ENCODE measurements at regions not wholly inside any gene's neighbourhood (a gene's known extent, or its start where the extent isn't known, plus 50 kb on each side); places are given as distances from the start of the nearest gene placed in this dataset.

DNA sequence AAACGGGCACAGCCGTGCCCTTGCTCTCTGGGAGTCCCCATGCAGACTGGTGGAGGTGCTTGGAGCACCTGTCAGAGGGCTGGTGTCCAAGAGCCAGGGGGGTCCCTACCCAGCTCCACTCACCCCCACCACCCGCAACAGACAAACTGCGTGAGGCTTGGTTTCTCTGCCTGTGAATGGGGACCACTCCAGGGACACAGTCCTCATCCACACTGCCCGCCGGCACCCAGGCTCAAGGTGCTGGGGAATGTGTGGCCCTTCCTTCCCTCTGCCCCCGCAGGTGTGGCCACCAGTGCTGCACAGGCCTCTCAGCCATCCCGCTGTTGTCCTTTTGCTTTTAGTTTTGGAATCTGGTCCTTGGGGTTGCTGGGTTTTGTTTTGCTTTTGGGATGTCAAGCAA is 136.5 kb upstream of the ZNF236 start:
- H3K9ac ChIP-seq (ENCODE audit: low read depth, low read length) = no peak overlapping the region
- H3K79me2 ChIP-seq (ENCODE audit: insufficient read depth, low read length) = no peaks in the 10 kb centered on the region
- H3K27ac ChIP-seq (ENCODE audit: low read length) = no peak overlapping the region
- H3K36me3 ChIP-seq (ENCODE audit: insufficient read depth, low read length) = no peaks in the 10 kb centered on the region
- no peak overlapping the region for H2AFZ ChIP-seq (ENCODE audit: low read depth, low read length)
- DNase-seq = no peak
- H3K4me2 ChIP-seq (ENCODE audit: insufficient read depth, low read length) = no peak overlapping the region
- no peak overlapping the region for H3K4me3 ChIP-seq (ENCODE audit: low read depth in 1 of 2, low read length in 2 of 2)
- no peaks in the 10 kb centered on the region for H3K9me3 ChIP-seq (ENCODE audit: insufficient read depth, low read length, severe bottlenecking)
- H3K4me1 ChIP-seq (ENCODE audit: insufficient read depth, low read length) = no peaks in the 10 kb centered on the region; the same call in 1 of the 2 replicates
- ATAC-seq (ENCODE audit: insufficient read depth, low read depth) = no peak
- peaks cover 4% of the 10 kb centered on the region for H3K27me3 ChIP-seq (ENCODE audit: insufficient read depth, low read length, poor library complexity)
- TF ChIP-seq EZH2 (IDR thresholded peaks at IDR 0.05; ENCODE audit: borderline replicate concordance, low read depth, low read length, severe bottlenecking) (no peak), CTCF (IDR thresholded peaks at IDR 0.05; ENCODE audit: borderline replicate concordance, extremely low read depth, low read length, poor library complexity, severe bottlenecking) (no peak)
- H4K20me1 ChIP-seq (ENCODE audit: insufficient read depth, low read length) = no peaks in the 10 kb centered on the region

DNA sequence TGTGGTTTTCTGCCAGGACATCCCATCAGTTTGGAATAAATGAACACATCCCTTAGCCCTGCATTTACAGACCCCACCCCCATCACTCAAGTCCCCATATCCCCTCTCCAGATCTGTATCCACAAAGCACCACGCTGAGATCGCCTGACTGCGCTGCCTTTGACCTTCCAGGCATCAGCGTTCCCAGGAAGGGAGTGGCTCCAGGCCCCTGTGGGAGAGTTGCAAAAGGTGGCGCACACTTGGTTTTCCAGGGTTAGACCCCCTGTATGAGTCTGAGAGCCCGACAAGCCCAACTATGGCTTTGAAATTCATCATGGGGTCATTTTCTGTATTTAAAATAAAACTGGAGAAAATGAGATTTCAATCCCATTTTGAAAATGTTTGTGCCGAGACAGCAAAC is 137.0 kb upstream of the ZNF236 start:
- Histone ChIP-seq H3K4me2 (ENCODE audit: insufficient read depth, low read length) (no peak overlapping the region), H3K36me3 (ENCODE audit: insufficient read depth, low read length) (no peaks in the 10 kb centered on the region), H3K9ac (ENCODE audit: low read depth, low read length) (no peak overlapping the region), H3K27ac (ENCODE audit: low read length) (no peak overlapping the region), H4K20me1 (ENCODE audit: insufficient read depth, low read length) (no peaks in the 10 kb centered on the region), H3K4me1 (ENCODE audit: insufficient read depth, low read length) (no peaks in the 10 kb centered on the region; the same call in 1 of the 2 replicates), H3K4me3 (ENCODE audit: low read depth in 1 of 2, low read length in 2 of 2) (no peak overlapping the region), H3K9me3 (ENCODE audit: insufficient read depth, low read length, severe bottlenecking) (no peaks in the 10 kb centered on the region), H2AFZ (ENCODE audit: low read depth, low read length) (no peak overlapping the region), H3K27me3 (ENCODE audit: insufficient read depth, low read length, poor library complexity) (peaks cover 4% of the 10 kb centered on the region), H3K79me2 (ENCODE audit: insufficient read depth, low read length) (no peaks in the 10 kb centered on the region)
- TF ChIP-seq CTCF (IDR thresholded peaks at IDR 0.05; ENCODE audit: borderline replicate concordance, extremely low read depth, low read length, poor library complexity, severe bottlenecking) = no peak
- no peak for TF ChIP-seq EZH2 (IDR thresholded peaks at IDR 0.05; ENCODE audit: borderline replicate concordance, low read depth, low read length, severe bottlenecking)
- DNase-seq = no peak
- no peak for ATAC-seq (ENCODE audit: insufficient read depth, low read depth)

DNA sequence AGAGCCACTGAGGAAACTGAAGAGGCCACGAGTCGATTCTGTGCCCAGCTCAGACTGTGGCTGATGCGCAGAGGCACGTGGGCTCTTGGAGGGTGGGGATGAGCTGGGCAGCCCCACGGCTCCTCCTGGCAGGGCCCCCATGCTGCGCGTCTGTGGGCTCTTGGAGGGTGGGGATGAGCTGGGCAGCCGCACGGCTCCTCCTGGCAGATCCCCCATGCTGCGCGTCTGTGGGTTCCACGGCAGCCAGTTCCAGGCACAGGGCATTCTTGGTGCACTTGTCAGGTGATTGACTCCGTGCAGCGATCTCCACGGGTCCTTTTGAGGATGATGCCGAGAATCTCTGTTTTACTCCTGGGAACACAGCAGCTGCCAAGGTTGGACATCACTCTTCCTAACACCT is 138.1 kb upstream of the ZNF236 start:
- H3K4me1 ChIP-seq (ENCODE audit: insufficient read depth, low read length) = no peaks in the 10 kb centered on the region; the same call in 1 of the 2 replicates
- H3K4me3 ChIP-seq (ENCODE audit: low read depth in 1 of 2, low read length in 2 of 2) = no peak overlapping the region
- no peaks in the 10 kb centered on the region for H3K36me3 ChIP-seq (ENCODE audit: insufficient read depth, low read length)
- no peaks in the 10 kb centered on the region for H4K20me1 ChIP-seq (ENCODE audit: insufficient read depth, low read length)
- no peak for DNase-seq
- no peaks in the 10 kb centered on the region for H3K79me2 ChIP-seq (ENCODE audit: insufficient read depth, low read length)
- no peaks in the 10 kb centered on the region for H3K9me3 ChIP-seq (ENCODE audit: insufficient read depth, low read length, severe bottlenecking)
- no peak overlapping the region for H3K27ac ChIP-seq (ENCODE audit: low read length)
- H3K27me3 ChIP-seq (ENCODE audit: insufficient read depth, low read length, poor library complexity) = peaks cover 3% of the 10 kb centered on the region
- no peak for ATAC-seq (ENCODE audit: insufficient read depth, low read depth)
- no peak overlapping the region for H2AFZ ChIP-seq (ENCODE audit: low read depth, low read length)
- H3K9ac ChIP-seq (ENCODE audit: low read depth, low read length) = no peak overlapping the region
- TF ChIP-seq CTCF (IDR thresholded peaks at IDR 0.05; ENCODE audit: borderline replicate concordance, extremely low read depth, low read length, poor library complexity, severe bottlenecking) (no peak), EZH2 (IDR thresholded peaks at IDR 0.05; ENCODE audit: borderline replicate concordance, low read depth, low read length, severe bottlenecking) (no peak)
- no peak overlapping the region for H3K4me2 ChIP-seq (ENCODE audit: insufficient read depth, low read length)

- H3K4me1 ChIP-seq (ENCODE audit: insufficient read depth, low read length) = no peaks in the 10 kb centered on the region
- H3K9me3 ChIP-seq (ENCODE audit: insufficient read depth, low read length, severe bottlenecking) = no peaks in the 10 kb centered on the region
- no peak for ATAC-seq (ENCODE audit: insufficient read depth, low read depth)
- no peak overlapping the region for H3K4me3 ChIP-seq (ENCODE audit: low read depth in 1 of 2, low read length in 2 of 2)
- no peaks in the 10 kb centered on the region for H3K36me3 ChIP-seq (ENCODE audit: insufficient read depth, low read length)
- no peak for TF ChIP-seq EZH2 (IDR thresholded peaks at IDR 0.05; ENCODE audit: borderline replicate concordance, low read depth, low read length, severe bottlenecking)
- TF ChIP-seq CTCF (IDR thresholded peaks at IDR 0.05; ENCODE audit: borderline replicate concordance, extremely low read depth, low read length, poor library complexity, severe bottlenecking) = no peak
- H3K9ac ChIP-seq (ENCODE audit: low read depth, low read length) = no peak overlapping the region
- H3K79me2 ChIP-seq (ENCODE audit: insufficient read depth, low read length) = no peaks in the 10 kb centered on the region
- no peaks in the 10 kb centered on the region for H4K20me1 ChIP-seq (ENCODE audit: insufficient read depth, low read length)
- no peak overlapping the region for H3K27ac ChIP-seq (ENCODE audit: low read length)
- no peak overlapping the region for H3K4me2 ChIP-seq (ENCODE audit: insufficient read depth, low read length)
- DNase-seq = no peak
- H3K27me3 ChIP-seq (ENCODE audit: insufficient read depth, low read length, poor library complexity) = peaks cover 11% of the 10 kb centered on the region
- H2AFZ ChIP-seq (ENCODE audit: low read depth, low read length) = no peak overlapping the region
Observed at GRCh38 chr18:76679945-76680344, 142.4 kb upstream of the ZNF236 start.

Measured in DND-41 (cell line).